C4-2B (cell line): ENCODE measurements at regions not wholly inside any gene's neighbourhood (a gene's known extent, or its start where the extent isn't known, plus 50 kb on each side); places are given as distances from the start of the nearest gene placed in this dataset.
"Not testable (repeated sequence)": the region's sequence is repeated elsewhere in the genome, so short reads cannot be mapped to it uniquely, and the experiment has no call there.

ENCODE experiments used
- H3K27ac ChIP-seq: fragments of 450-650 bp; 2 replicates; pipeline ENCODE4 v1.5.1; 2017
- CTCF ChIP-seq: fragments of 450-650 bp; conservative IDR thresholded peaks from 2 replicates; pipeline ENCODE4 v1.5.1; 2017; ENCODE audit warnings: mild to moderate bottlenecking
- ZFX ChIP-seq: fragments of 450-650 bp; IDR thresholded peaks from 2 replicates; pipeline ENCODE4 v1.6.1; 2017

GRCh38 chr11:134853992-134854991 lies 442.2 kb upstream of the B3GAT1 start:
- H3K27ac ChIP-seq, result no peak overlapping the region
- no peak for TF ChIP-seq ZFX
- no peak for TF ChIP-seq CTCF

GRCh38 chr11:134851503-134852224 lies 439.6 kb upstream of the B3GAT1 start:
- not testable (repeated sequence) for H3K27ac ChIP-seq

DNA sequence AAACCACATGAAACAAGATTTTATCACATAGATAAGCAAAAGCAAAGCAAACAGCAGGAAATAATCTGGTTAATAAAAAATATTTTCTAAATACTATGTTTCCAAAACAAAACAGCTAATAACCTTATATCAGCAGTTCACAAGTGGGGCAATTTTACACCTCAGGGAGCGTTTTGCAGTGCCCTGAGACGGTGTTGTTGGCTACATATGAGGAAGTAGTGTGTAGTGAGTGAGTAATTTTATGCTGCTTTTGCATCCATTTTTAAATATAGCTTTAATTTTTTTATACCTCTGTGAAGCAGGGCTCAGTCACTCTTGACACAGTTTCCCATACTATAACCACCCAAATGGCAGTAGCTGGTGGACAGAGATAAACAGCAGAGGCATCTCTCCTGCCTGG lies 438.5 kb upstream of the B3GAT1 start:
- no peak for TF ChIP-seq ZFX
- no peak for TF ChIP-seq CTCF
- no peak overlapping the region for H3K27ac ChIP-seq

DNA sequence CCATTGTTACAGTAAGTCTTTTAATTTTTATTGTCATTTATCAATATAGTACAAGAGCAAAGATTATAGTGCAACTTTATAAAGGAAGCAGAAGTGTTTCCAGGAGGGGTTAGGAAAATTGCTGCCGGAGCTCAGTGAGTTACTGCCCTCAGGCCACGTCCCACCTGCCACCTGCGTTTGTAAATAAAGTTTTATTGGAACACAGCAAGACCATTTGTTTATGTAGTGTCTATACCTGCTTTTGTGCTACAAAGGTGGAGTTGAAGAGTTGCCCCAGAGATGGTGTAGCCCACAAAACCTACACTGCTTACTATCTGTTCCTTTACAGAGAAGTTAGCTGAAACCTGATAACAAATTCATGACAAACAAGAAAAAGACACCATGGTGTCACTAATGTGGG lies 437.8 kb upstream of the B3GAT1 start:
- no peak overlapping the region for H3K27ac ChIP-seq
- TF ChIP-seq ZFX (no peak), CTCF (no peak)

DNA sequence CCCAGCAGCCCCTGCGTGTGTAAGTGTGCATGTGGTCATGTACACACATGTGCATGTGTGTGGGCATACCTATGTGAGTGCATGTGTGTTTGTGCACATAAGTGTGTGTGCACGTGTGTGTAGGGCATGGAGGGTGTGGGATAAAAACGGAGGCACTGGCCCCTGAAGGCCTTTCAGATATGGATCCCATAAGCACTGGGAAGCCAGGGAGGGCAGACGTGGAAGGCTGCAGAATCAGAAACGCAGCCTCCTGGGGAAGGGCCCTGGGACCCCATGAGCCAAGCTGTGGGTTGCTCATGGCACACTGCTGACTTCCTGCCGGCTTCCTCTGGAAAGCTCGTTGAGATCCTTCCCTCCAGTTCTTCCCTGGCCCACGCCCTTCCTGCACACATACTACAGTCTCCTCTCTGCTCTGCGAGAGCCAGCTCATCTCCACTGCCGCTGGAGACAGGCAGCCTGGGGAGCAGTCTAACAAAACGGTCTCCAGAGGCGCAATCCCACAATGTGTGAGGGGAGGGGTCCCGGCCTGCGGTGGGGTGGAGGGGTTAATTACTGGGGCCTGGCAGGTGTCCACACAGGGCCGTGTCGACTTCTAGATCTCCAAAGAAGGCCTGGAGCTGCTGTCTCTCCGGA lies 435.2 kb upstream of the B3GAT1 start:
- TF ChIP-seq CTCF (no peak), ZFX (no peak)
- no peak overlapping the region for H3K27ac ChIP-seq

DNA sequence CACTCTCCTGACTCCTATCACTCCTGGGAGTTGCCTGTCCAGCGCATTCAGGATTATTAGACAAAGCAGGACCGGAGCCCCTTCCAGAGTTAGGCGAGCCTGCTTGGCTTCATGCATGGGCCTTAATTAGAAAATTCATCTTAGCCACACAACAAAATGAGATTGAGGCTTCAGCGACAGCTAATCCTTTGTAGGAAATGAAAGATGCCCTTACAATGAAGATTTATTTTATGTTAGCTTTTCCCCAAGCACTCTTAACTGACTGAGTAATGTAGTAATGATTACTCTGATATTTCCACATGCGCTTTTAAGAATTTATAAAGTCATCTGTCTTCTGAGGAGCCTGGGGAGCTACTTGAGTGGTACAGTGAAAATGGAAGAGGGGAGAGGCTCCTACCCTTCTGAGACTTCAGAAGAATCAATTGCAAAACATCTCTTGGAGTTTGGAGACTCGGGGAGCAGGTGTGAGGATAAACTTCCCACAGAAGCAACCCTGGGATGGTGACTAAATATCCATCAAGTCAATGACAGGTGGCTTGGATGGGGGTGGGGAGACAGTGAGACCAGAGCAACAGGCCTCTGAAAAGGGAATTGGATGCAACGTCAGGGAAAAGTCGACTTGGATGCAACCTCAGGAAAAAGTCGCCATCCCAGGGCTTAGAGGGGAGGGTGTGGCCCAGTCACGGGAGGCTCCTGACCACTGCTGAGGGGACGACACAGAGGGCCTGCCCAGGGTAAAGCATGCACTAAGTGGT lies 434.5 kb upstream of the B3GAT1 start:
- TF ChIP-seq ZFX, result no peak
- no peak for TF ChIP-seq CTCF
- H3K27ac ChIP-seq, result no peak overlapping the region
